ENCODE measurements at regions not wholly inside any gene's neighbourhood (a gene's known extent, or its start where the extent isn't known, plus 50 kb on each side); places are given as distances from the start of the nearest gene placed in this dataset.

DNA sequence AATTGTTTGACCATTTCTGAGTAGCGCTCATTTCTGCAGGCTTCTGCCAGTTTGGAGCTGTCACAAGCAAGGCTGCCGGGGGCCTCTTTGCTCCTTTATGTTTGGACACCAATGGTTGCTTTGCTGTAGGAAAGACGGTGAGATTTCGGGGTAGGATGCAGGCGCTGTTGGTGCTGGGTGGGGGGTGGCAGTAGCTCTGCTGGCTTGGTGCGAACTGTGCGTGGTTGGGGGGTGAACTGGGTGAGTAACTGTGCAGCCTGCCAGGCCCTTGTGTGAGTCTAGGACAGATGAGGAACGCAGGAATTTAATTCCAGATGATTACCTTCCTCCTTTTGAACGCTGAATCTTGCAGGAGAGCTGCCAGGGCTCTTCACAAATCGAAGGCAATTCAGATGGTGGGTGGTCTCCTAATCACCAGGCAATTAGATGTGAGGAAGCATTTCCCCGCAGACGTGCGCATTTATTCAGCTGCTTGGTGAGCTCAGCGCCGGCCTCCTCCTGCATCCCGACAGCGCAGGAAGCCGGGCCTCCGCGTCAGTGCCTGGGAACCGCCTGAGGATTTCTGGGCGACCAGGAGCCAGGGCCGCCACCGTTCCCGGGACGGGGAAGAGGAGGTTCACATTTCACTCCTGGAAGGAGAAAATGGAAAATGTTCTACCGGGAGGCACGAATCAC, 154.4 kb downstream of the FOXL1 start:
- TF ChIP-seq, protein P1, sequence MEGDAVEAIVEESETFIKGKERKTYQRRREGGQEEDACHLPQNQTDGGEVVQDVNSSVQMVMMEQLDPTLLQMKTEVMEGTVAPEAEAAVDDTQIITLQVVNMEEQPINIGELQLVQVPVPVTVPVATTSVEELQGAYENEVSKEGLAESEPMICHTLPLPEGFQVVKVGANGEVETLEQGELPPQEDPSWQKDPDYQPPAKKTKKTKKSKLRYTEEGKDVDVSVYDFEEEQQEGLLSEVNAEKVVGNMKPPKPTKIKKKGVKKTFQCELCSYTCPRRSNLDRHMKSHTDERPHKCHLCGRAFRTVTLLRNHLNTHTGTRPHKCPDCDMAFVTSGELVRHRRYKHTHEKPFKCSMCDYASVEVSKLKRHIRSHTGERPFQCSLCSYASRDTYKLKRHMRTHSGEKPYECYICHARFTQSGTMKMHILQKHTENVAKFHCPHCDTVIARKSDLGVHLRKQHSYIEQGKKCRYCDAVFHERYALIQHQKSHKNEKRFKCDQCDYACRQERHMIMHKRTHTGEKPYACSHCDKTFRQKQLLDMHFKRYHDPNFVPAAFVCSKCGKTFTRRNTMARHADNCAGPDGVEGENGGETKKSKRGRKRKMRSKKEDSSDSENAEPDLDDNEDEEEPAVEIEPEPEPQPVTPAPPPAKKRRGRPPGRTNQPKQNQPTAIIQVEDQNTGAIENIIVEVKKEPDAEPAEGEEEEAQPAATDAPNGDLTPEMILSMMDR (IDR thresholded peaks at IDR 0.05): no peak
- H3K4me1 ChIP-seq: no peaks in the 10 kb centered on the region
- no peaks in the 10 kb centered on the region for H3K36me3 ChIP-seq (ENCODE audit: control insufficient read depth, insufficient read depth, low read length)
- H2AFZ ChIP-seq: no peak overlapping the region
- H3K9me3 ChIP-seq (ENCODE audit: control insufficient read depth, low read length): no peaks in the 10 kb centered on the region
- H3K9ac ChIP-seq: no peak overlapping the region
- H3K79me2 ChIP-seq: no peaks in the 10 kb centered on the region
- no peak overlapping the region for H3K4me2 ChIP-seq (ENCODE audit: low read length)
- H3K27me3 ChIP-seq (ENCODE audit: control insufficient read depth, insufficient read depth, low read length): peaks cover 4% of the 10 kb centered on the region
- no peak overlapping the region for H3K27ac ChIP-seq
- H3K4me3 ChIP-seq (ENCODE audit: low read depth, low read length): no peak overlapping the region

DNA sequence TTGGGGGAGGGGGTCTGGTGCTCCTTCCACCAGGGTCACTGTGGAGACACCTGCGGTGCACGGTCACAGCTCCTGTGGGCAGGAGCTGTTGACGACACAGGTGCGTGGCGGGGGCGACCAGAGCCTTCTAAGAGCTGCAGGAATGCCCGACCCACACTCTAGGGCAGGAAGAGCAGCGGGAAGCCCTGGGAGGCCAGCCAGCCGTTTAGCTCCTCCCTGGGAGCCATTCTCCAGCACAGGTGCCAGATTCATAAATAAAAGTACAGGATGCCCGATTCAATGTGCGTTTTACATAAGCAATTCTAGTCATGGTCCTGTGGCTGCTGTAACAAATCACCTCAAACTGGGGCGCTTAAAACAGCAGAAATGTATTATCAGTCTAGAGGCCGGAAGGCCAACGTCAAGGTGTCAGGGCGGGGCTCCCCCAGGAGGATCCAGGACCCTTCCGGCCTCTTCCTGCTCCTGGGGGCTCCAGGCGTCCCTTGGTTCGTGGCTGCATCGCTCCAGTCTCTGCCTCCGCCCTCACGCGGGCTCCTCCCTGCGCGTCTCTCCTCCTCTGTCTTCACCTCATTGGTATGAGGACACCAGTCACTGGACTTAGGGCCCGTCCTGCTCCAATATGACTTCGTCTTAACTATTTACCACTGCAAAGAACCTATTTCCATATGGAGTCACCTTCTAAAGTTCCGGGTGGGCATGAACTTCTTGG, 155.4 kb downstream of the FOXL1 start:
- Histone ChIP-seq H3K4me2 (ENCODE audit: low read length) (no peak overlapping the region), H3K9ac (no peak overlapping the region), H3K4me1 (no peaks in the 10 kb centered on the region), H3K27ac (no peak overlapping the region), H3K4me3 (ENCODE audit: low read depth, low read length) (no peak overlapping the region), H3K79me2 (no peaks in the 10 kb centered on the region), H3K36me3 (ENCODE audit: control insufficient read depth, insufficient read depth, low read length) (no peaks in the 10 kb centered on the region), H2AFZ (no peak overlapping the region), H3K27me3 (ENCODE audit: control insufficient read depth, insufficient read depth, low read length) (peaks cover 4% of the 10 kb centered on the region), H3K9me3 (ENCODE audit: control insufficient read depth, low read length) (no peaks in the 10 kb centered on the region)
- TF ChIP-seq, protein P1 (IDR thresholded peaks at IDR 0.05): no peak

DNA sequence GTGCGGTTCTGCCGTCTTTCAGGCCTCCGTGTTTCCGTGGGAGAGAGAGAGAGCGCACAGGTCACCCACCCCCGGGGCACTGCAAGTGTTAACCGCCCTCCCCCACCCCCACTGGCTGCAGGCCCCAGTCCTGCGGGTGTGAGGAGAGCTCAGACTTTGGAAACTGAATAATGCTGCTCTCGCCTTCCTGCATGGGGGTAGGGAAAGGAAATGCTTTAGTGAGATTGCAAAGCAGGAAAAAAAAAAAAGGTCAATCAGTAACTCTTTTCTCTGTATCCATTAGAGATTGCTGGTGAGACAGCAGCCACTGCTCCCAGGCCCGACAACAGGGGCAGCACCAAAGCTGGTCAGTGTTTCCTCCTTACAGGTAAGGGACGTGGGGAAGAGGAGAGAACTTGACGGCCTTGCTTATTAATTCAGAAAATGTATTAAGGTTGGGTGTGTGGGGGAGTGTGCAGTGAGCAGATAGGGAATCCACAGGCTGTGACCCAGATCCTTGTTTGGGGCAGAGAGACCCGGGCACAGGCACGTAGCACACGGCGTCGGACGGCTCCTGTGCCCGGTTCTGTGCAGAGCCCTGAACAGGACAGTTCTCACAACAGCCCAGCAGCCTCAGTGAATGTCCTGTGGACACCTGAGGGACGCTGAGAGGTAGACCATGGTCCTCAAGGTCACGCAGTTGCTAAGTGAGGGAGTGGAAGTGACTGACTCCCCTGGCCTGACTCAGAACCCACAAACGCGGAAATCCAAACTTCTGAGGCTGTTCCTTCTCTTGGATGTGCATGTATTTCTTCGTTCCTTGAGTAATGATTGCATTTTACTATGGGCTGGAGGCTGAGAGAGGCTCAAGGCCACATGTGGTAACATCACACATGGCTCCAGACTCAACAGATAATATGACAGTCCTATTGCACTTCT, 156.5 kb downstream of the FOXL1 start:
- H3K4me1 ChIP-seq: no peaks in the 10 kb centered on the region
- TF ChIP-seq, protein P1 (IDR thresholded peaks at IDR 0.05): no peak
- no peaks in the 10 kb centered on the region for H3K79me2 ChIP-seq
- no peak overlapping the region for H2AFZ ChIP-seq
- H3K4me3 ChIP-seq (ENCODE audit: low read depth, low read length): no peak overlapping the region
- no peaks in the 10 kb centered on the region for H3K36me3 ChIP-seq (ENCODE audit: control insufficient read depth, insufficient read depth, low read length)
- peaks cover 4% of the 10 kb centered on the region for H3K27me3 ChIP-seq (ENCODE audit: control insufficient read depth, insufficient read depth, low read length)
- no peaks in the 10 kb centered on the region for H3K9me3 ChIP-seq (ENCODE audit: control insufficient read depth, low read length)
- no peak overlapping the region for H3K4me2 ChIP-seq (ENCODE audit: low read length)
- no peak overlapping the region for H3K27ac ChIP-seq
- H3K9ac ChIP-seq: no peak overlapping the region

DNA sequence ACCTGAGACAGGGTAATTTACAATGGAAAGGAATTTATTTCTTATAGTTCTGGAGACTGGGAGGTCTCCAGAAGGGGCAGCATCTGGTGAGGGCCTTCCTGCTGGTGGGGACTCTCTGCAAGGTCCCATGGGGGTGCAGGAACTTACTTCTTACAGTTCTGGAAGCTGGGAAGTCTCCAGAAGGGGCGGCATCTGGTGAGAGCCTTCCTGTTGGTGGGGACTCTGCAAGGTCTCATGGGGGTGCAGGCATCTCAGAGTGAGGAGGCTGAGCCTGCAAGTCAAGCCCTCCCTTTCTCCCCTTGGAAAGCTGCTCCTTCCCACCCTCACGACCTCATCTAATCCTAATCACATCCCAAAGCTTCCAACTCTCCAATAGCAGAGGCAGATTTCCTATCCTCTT, 157.4 kb downstream of the FOXL1 start:
- Histone ChIP-seq H3K36me3 (ENCODE audit: control insufficient read depth, insufficient read depth, low read length) (no peaks in the 10 kb centered on the region), H3K9ac (no peak overlapping the region), H3K27me3 (ENCODE audit: control insufficient read depth, insufficient read depth, low read length) (peaks cover 4% of the 10 kb centered on the region), H3K79me2 (no peaks in the 10 kb centered on the region), H2AFZ (no peak overlapping the region), H3K9me3 (ENCODE audit: control insufficient read depth, low read length) (no peaks in the 10 kb centered on the region), H3K4me2 (ENCODE audit: low read length) (no peak overlapping the region), H3K27ac (no peak overlapping the region), H3K4me3 (ENCODE audit: low read depth, low read length) (no peak overlapping the region), H3K4me1 (no peaks in the 10 kb centered on the region)
- TF ChIP-seq, protein P1 (IDR thresholded peaks at IDR 0.05): no peak
